GM18873 (cell line): ENCODE measurements at regions not wholly inside any gene's neighbourhood (a gene's known extent, or its start where the extent isn't known, plus 50 kb on each side); places are given as distances from the start of the nearest gene placed in this dataset.

ENCODE experiments used
- ATAC-seq: cut with Tn5 transposase; IDR thresholded peaks from one replicate; pipeline ENCODE4 v1.9.1; 2021; ENCODE audit warnings: mild to moderate bottlenecking, moderate library complexity, moderate number of reproducible peaks; ENCODE audit not compliant: unreplicated experiment, low FRiP score

- no peak for ATAC-seq
These were observed 501.9 kb downstream of the KDM4C start for GRCh38 chr9:7259544-7260241.

GRCh38 chr9:7258688-7259396, 501.1 kb downstream of the KDM4C start:
- no peak for ATAC-seq

GRCh38 chr9:7246917-7247522, 489.2 kb downstream of the KDM4C start:
- ATAC-seq: no peak

- ATAC-seq: no peak
These were observed 488.3 kb downstream of the KDM4C start for GRCh38 chr9:7245976-7246580.

- no peak for ATAC-seq
These were observed 486.1 kb downstream of the KDM4C start for GRCh38 chr9:7243838-7244237.

GRCh38 chr9:7242126-7242525, 484.4 kb downstream of the KDM4C start:
- ATAC-seq: no peak

- no peak for ATAC-seq
These were observed 483.9 kb downstream of the KDM4C start for GRCh38 chr9:7241694-7242093.

- no peak for ATAC-seq
These were observed 483.0 kb downstream of the KDM4C start for GRCh38 chr9:7240569-7241311.

GRCh38 chr9:7239708-7240107, 481.9 kb downstream of the KDM4C start:
- no peak for ATAC-seq

GRCh38 chr9:7238247-7238637, 480.5 kb downstream of the KDM4C start:
- ATAC-seq: no peak

GRCh38 chr9:7237473-7238246, 479.9 kb downstream of the KDM4C start:
- no peak for ATAC-seq

GRCh38 chr9:7236186-7236585, 478.4 kb downstream of the KDM4C start:
- ATAC-seq: no peak

GRCh38 chr9:7234144-7234543, 476.4 kb downstream of the KDM4C start:
- ATAC-seq: no peak

GRCh38 chr9:7229571-7229970, 471.8 kb downstream of the KDM4C start:
- ATAC-seq: no peak

GRCh38 chr9:7228726-7229125, 471.0 kb downstream of the KDM4C start:
- no peak for ATAC-seq

- ATAC-seq: no peak
These were observed 470.2 kb downstream of the KDM4C start for GRCh38 chr9:7227951-7228350.

- ATAC-seq: no peak
These were observed 468.4 kb downstream of the KDM4C start for GRCh38 chr9:7226007-7226640.
